Upper lobe of right lung (tissue), 1 donor: ENCODE measurements at regions not wholly inside any gene's neighbourhood (a gene's known extent, or its start where the extent isn't known, plus 50 kb on each side); places are given as distances from the start of the nearest gene placed in this dataset.

ENCODE experiments used
- ATAC-seq: fragments of 200-7000 bp; cut with Tn5 transposase; one replicate; pipeline ENCODE4 v1.9.1; 2020; ENCODE audit warnings: mild to moderate bottlenecking, moderate library complexity
- DNase-seq: peaks from one replicate; pipeline ENCODE4 v3.0.0-alpha.2; 2020
- H3K27ac ChIP-seq: fragments of 200-600 bp; one replicate; pipeline ENCODE4 v1.8.0; 2022
- H3K27me3 ChIP-seq: fragments of 200-600 bp; one replicate; pipeline ENCODE4 v1.8.0; 2022; ENCODE audit warnings: mild to moderate bottlenecking
- H3K36me3 ChIP-seq: fragments of 200-600 bp; one replicate; pipeline ENCODE4 v1.8.0; 2022
- H3K4me1 ChIP-seq: fragments of 200-600 bp; one replicate; pipeline ENCODE4 v1.8.0; 2022
- H3K4me3 ChIP-seq: fragments of 200-600 bp; one replicate; pipeline ENCODE4 v1.8.0; 2022; ENCODE audit warnings: mild to moderate bottlenecking
- H3K9me3 ChIP-seq: fragments of 200-600 bp; one replicate; pipeline ENCODE4 v1.8.0; 2022
- intact Hi-C: fragments of 100-400 bp; cut with DNase I; formaldehyde crosslinking; loops from one replicate; pipeline ENCODE4 v1.11.0; 2022
- TF ChIP-seq, protein P1 (sequence below): fragments of 200-600 bp; IDR thresholded peaks from one replicate; pipeline ENCODE4 v1.8.0; 2022; ENCODE audit warnings: antibody characterized with exemption
- donor health status: DM: no; HTN: yes; CAD: no; lungs with severe emphysema.

DNA sequence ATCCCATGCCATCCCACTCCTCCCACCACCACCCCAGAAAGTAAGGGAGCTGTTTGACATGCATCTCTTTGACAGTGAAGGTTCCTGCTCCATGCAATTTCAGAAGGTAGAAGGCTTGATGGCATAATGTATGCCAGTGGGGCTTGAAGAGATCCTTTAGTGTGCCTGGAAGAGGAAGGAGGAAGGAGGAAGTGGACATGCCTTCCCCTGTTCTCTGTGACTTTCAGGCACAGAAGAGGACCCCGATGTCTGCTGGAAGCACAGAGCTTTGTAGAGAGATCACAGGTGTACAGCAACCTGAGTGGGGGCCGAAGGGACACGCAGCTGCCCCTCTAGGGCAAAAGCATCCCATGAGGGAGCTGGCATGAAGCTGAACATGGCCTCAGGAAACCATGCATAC is 171.6 kb downstream of the CD47 start:
- DNase-seq, result no peak
- H3K27me3 ChIP-seq, result peaks cover 4% of the 10 kb centered on the region
- intact Hi-C loops, result no loop called here
- no peaks in the 10 kb centered on the region for H3K4me1 ChIP-seq
- no peaks in the 10 kb centered on the region for H3K9me3 ChIP-seq
- ATAC-seq, result peak; percentile 60
- TF ChIP-seq, protein P1, sequence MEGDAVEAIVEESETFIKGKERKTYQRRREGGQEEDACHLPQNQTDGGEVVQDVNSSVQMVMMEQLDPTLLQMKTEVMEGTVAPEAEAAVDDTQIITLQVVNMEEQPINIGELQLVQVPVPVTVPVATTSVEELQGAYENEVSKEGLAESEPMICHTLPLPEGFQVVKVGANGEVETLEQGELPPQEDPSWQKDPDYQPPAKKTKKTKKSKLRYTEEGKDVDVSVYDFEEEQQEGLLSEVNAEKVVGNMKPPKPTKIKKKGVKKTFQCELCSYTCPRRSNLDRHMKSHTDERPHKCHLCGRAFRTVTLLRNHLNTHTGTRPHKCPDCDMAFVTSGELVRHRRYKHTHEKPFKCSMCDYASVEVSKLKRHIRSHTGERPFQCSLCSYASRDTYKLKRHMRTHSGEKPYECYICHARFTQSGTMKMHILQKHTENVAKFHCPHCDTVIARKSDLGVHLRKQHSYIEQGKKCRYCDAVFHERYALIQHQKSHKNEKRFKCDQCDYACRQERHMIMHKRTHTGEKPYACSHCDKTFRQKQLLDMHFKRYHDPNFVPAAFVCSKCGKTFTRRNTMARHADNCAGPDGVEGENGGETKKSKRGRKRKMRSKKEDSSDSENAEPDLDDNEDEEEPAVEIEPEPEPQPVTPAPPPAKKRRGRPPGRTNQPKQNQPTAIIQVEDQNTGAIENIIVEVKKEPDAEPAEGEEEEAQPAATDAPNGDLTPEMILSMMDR, result no peak
- no peaks in the 10 kb centered on the region for H3K36me3 ChIP-seq
- no peak overlapping the region for H3K4me3 ChIP-seq
- no peak overlapping the region for H3K27ac ChIP-seq

DNA sequence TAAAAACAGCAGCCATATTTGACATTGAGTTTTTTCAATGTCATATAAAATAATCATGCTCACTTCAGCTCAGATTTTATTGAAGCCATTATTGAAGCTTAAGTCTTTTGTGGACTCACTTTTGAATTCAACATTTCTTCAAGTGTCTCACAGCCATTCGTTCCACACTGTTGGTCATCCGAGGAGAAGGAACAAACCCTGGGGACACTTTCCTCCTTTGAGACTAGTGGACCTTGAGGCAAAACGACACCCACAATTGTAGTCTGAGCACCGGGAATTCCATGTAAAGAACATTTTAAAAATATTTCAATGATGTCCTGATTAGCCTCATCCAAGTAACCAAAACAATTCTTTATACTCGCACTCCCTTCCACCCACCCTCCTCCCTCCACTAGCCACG is 174.7 kb downstream of the CD47 start:
- ATAC-seq, result no peak

DNA sequence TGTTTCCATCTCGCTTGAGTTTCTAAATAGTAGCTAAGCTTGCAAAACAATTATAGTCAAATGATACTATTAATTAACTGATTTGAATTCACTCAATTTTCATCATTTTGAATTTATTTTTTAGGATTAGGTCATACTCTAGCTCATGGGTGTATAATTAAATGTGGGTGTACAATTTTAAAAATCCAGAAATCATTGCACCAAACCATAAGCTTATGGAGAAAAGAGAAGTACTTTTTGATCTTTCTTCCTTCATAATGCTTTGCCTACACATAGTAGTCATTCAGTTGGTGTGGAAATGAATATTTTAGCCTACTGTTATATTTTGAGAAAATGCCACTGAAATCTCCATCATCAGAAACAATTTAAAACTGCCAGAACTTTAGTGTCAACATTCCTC is 175.1 kb downstream of the CD47 start:
- no peak overlapping the region for H3K4me3 ChIP-seq
- peaks cover 4% of the 10 kb centered on the region for H3K27me3 ChIP-seq
- H3K4me1 ChIP-seq, result no peaks in the 10 kb centered on the region
- ATAC-seq (no peak), DNase-seq (no peak)
- H3K27ac ChIP-seq, result no peak overlapping the region
- no peaks in the 10 kb centered on the region for H3K9me3 ChIP-seq
- no peaks in the 10 kb centered on the region for H3K36me3 ChIP-seq
- intact Hi-C loops, result no loop called here
- TF ChIP-seq, protein P1, result no peak

More for the DNA sequence above, 174.7 kb downstream of the CD47 start:
- Histone ChIP-seq H3K27me3 (peaks cover 4% of the 10 kb centered on the region), H3K9me3 (no peaks in the 10 kb centered on the region), H3K4me3 (no peak overlapping the region), H3K36me3 (no peaks in the 10 kb centered on the region), H3K27ac (no peak overlapping the region), H3K4me1 (no peaks in the 10 kb centered on the region)
- intact Hi-C loops, result no loop called here
- no peak for DNase-seq
- TF ChIP-seq, protein P1, result no peak

DNA sequence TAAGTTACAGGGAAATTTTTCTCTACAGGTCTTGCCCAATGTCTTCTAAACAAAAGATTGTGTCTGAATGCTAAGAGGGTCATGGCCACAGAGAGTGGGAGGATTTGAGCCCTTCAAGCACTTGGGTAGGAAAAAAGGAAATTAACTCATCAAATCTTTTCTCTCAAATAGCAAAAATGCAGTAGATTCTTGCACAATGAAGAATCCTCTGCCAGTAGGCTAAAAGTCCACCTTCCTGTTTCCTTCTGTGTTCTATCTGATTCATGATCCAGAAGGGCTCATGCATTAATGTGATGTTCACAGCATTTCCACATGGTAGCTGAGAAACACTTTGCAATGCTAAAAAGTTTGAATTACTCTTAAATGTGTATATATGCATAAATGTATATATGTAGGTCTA is 177.1 kb downstream of the CD47 start:
- ATAC-seq (peak; percentile 80), DNase-seq (no peak)
- Histone ChIP-seq H3K9me3 (no peaks in the 10 kb centered on the region), H3K36me3 (no peaks in the 10 kb centered on the region), H3K4me3 (no peak overlapping the region), H3K4me1 (no peaks in the 10 kb centered on the region), H3K27me3 (peaks cover 2% of the 10 kb centered on the region), H3K27ac (no peak overlapping the region)
- intact Hi-C loops, result no loop called here
- TF ChIP-seq, protein P1, result no peak

DNA sequence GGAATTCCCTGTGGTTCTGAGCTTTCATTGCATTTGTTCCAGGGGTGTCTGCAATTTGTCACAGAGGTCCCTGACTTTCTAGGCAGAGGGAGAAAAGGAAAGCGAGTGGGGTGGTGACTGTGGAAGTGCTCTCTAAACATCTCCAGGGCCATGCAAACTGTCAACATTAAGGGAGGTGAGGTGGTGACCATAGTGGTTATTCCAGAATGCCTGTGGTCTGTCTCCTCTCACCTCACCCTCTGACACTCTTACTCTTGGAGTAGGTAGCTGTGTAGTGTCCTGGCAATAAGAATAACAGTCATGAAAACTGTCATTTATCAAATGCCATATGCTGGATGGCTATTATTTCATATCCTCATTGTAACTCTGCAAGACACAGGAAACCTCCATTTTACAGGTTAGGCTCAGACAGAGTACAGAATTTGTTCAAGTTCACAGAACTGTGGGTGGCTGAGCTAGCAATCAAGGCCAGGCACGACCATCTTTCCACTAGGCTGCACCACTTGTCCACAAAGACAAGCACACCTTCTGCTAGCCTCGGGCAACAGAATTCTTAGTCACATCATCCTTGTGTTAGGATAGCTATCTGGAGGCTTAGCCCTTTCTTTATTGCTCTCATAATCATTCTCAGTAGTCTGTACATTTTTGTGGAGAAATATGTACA is 179.4 kb downstream of the CD47 start:
- no peaks in the 10 kb centered on the region for H3K4me1 ChIP-seq
- DNase-seq (no peak), ATAC-seq (no peak)
- no peak overlapping the region for H3K4me3 ChIP-seq
- H3K9me3 ChIP-seq, result no peaks in the 10 kb centered on the region
- H3K27ac ChIP-seq, result no peak overlapping the region
- H3K36me3 ChIP-seq, result no peaks in the 10 kb centered on the region
- TF ChIP-seq, protein P1, result no peak
- intact Hi-C loops, result no loop called here
- H3K27me3 ChIP-seq, result no peaks in the 10 kb centered on the region
